ENCODE measurements at regions not wholly inside any gene's neighbourhood (a gene's known extent, or its start where the extent isn't known, plus 50 kb on each side); places are given as distances from the start of the nearest gene placed in this dataset.

GRCh38 chr10:113987805-113988204 is 55.9 kb upstream of the ADRB1 start:
- TF ChIP-seq CTCF (IDR thresholded peaks at IDR 0.05; ENCODE audit: poor library complexity, severe bottlenecking) (no peak), EP300 (conservative IDR thresholded peaks at IDR 0.05; ENCODE audit: poor library complexity, severe bottlenecking) (no peak), RAD21 (conservative IDR thresholded peaks at IDR 0.05) (no peak), EZH2 (IDR thresholded peaks at IDR 0.05; ENCODE audit: borderline replicate concordance, insufficient read depth, low read length, poor library complexity, severe bottlenecking) (no peak), REST (IDR thresholded peaks at IDR 0.05; ENCODE audit: borderline replicate concordance) (no peak), POLR2AphosphoS5 (IDR thresholded peaks at IDR 0.05) (no peak), TAF1 (IDR thresholded peaks at IDR 0.05; ENCODE audit: low read depth) (no peak), MXI1 (conservative IDR thresholded peaks at IDR 0.05; ENCODE audit: poor library complexity, severe bottlenecking) (no peak), SMC3 (conservative IDR thresholded peaks at IDR 0.05; ENCODE audit: poor library complexity) (no peak)

Data from neural cell (in vitro differentiated cells).